ENCODE measurements at regions not wholly inside any gene's neighbourhood (a gene's known extent, or its start where the extent isn't known, plus 50 kb on each side); places are given as distances from the start of the nearest gene placed in this dataset.
"Not testable (repeated sequence)": the region's sequence is repeated elsewhere in the genome, so short reads cannot be mapped to it uniquely, and the experiment has no call there.

GRCh38 chr1:95911739-95912138 lies 677.7 kb downstream of the RWDD3 start:
- TF ChIP-seq CTCF, POLR2A, EP300 (IDR thresholded peaks at IDR 0.05): not testable (repeated sequence)
